ENCODE measurements at regions not wholly inside any gene's neighbourhood (a gene's known extent, or its start where the extent isn't known, plus 50 kb on each side); places are given as distances from the start of the nearest gene placed in this dataset.

- no peak for TF ChIP-seq RCOR1 (IDR thresholded peaks at IDR 0.05; ENCODE audit: insufficient replicate concordance, low read length)
- no peak for TF ChIP-seq CTCF (conservative IDR thresholded peaks at IDR 0.05; ENCODE audit: low read depth, low read length)
- no peak for TF ChIP-seq RFX5 (IDR thresholded peaks at IDR 0.05; ENCODE audit: low read depth, low read length)
- TF ChIP-seq CHD1 (IDR thresholded peaks at IDR 0.05; ENCODE audit: low read depth, low read length): no peak
- TF ChIP-seq POLR2A (IDR thresholded peaks at IDR 0.05; ENCODE audit: low read depth, low read length): no peak
- no peak for TF ChIP-seq BHLHE40 (IDR thresholded peaks at IDR 0.05; ENCODE audit: low read depth, low read length)
- TF ChIP-seq RAD21 (IDR thresholded peaks at IDR 0.05; ENCODE audit: low read length): no peak
- no peak for TF ChIP-seq CEBPB (IDR thresholded peaks at IDR 0.05; ENCODE audit: low read depth, low read length)
- no peak for TF ChIP-seq MAZ (IDR thresholded peaks at IDR 0.05; ENCODE audit: borderline replicate concordance, low read depth, low read length)
- no peak for TF ChIP-seq NFE2L2 (IDR thresholded peaks at IDR 0.05; ENCODE audit: low read depth, low read length)
- TF ChIP-seq, protein P1, sequence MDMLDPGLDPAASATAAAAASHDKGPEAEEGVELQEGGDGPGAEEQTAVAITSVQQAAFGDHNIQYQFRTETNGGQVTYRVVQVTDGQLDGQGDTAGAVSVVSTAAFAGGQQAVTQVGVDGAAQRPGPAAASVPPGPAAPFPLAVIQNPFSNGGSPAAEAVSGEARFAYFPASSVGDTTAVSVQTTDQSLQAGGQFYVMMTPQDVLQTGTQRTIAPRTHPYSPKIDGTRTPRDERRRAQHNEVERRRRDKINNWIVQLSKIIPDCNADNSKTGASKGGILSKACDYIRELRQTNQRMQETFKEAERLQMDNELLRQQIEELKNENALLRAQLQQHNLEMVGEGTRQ (IDR thresholded peaks at IDR 0.05; ENCODE audit: low read depth, low read length): no peak
Measured at GRCh38 chr6:137725949-137726348, 141.1 kb upstream of the TNFAIP3 start.
